SU-DHL-6 (cell line): ENCODE measurements at regions not wholly inside any gene's neighbourhood (a gene's known extent, or its start where the extent isn't known, plus 50 kb on each side); places are given as distances from the start of the nearest gene placed in this dataset.

Experiments
- EZH2phosphoT487 ChIP-seq: fragments of 200-600 bp; sonication (generic), shearing (Covaris generic); conservative IDR thresholded peaks from 2 replicates; pipeline ENCODE4 v1.6.1; 2018; ENCODE audit warnings: mild to moderate bottlenecking, antibody characterized with exemption, low read length, moderate library complexity, mixed read lengths
- TF ChIP-seq, protein P1 (sequence below): fragments of 200-600 bp; sonication (generic); IDR thresholded peaks from one replicate; pipeline ENCODE4 v1.5.1; 2017; ENCODE audit warnings: antibody characterized with exemption, mild to moderate bottlenecking, low read length, moderate library complexity; ENCODE audit not compliant: insufficient read depth, poor library complexity, severe bottlenecking

DNA sequence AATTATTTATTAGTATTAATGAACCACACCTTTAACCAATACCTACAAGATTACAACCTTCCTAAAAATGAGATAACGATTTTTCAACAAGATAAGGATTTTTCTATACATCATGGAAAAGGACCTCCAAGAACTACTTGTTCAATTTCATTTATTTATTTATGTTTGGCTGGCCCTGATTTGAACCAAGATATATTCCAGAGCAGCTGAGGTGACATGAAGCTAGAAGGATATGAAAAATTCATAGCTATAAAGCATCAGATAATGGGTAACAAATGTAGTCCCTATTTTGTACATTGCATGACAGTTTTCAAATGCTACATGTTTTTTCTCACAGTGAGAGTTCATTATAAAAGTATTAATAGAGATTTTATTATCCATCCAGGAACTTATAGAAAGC lies 798.5 kb upstream of the ARRDC3 start:
- TF ChIP-seq, protein P1, sequence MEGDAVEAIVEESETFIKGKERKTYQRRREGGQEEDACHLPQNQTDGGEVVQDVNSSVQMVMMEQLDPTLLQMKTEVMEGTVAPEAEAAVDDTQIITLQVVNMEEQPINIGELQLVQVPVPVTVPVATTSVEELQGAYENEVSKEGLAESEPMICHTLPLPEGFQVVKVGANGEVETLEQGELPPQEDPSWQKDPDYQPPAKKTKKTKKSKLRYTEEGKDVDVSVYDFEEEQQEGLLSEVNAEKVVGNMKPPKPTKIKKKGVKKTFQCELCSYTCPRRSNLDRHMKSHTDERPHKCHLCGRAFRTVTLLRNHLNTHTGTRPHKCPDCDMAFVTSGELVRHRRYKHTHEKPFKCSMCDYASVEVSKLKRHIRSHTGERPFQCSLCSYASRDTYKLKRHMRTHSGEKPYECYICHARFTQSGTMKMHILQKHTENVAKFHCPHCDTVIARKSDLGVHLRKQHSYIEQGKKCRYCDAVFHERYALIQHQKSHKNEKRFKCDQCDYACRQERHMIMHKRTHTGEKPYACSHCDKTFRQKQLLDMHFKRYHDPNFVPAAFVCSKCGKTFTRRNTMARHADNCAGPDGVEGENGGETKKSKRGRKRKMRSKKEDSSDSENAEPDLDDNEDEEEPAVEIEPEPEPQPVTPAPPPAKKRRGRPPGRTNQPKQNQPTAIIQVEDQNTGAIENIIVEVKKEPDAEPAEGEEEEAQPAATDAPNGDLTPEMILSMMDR = no peak
- no peak for TF ChIP-seq EZH2phosphoT487
